Islet precursor cell (in vitro differentiated cells): ENCODE measurements at regions not wholly inside any gene's neighbourhood (a gene's known extent, or its start where the extent isn't known, plus 50 kb on each side); places are given as distances from the start of the nearest gene placed in this dataset.
"Not testable (repeated sequence)": the region's sequence is repeated elsewhere in the genome, so short reads cannot be mapped to it uniquely, and the experiment has no call there.

Experiments
- DNase-seq: peaks from one replicate; pipeline ENCODE4 v3.0.0-alpha.2; 2018

- DNase-seq, result not testable (repeated sequence)
Measured at GRCh38 chr5:62238584-62238983, 67.4 kb upstream of the KIF2A start.

- not testable (repeated sequence) for DNase-seq
Measured at GRCh38 chr5:62240494-62240893, 65.5 kb upstream of the KIF2A start.

GRCh38 chr5:62242000-62242399, 64.0 kb upstream of the KIF2A start:
- not testable (repeated sequence) for DNase-seq

GRCh38 chr5:62243046-62243445, 63.0 kb upstream of the KIF2A start:
- not testable (repeated sequence) for DNase-seq

GRCh38 chr5:62248192-62248591, 57.8 kb upstream of the KIF2A start:
- not testable (repeated sequence) for DNase-seq

- not testable (repeated sequence) for DNase-seq
Measured at GRCh38 chr5:62250085-62250484, 55.9 kb upstream of the KIF2A start.

- not testable (repeated sequence) for DNase-seq
Measured at GRCh38 chr5:62250919-62251318, 55.1 kb upstream of the KIF2A start.

GRCh38 chr5:62252519-62252918, 53.5 kb upstream of the KIF2A start:
- DNase-seq, result not testable (repeated sequence)

GRCh38 chr5:62255551-62255950, 50.5 kb upstream of the KIF2A start:
- DNase-seq, result not testable (repeated sequence)

- DNase-seq, result no peak
Measured at GRCh38 chr5:62256161-62257019, 49.6 kb upstream of the KIF2A start.
